Smooth muscle cell (in vitro differentiated cells): ENCODE measurements at regions not wholly inside any gene's neighbourhood (a gene's known extent, or its start where the extent isn't known, plus 50 kb on each side); places are given as distances from the start of the nearest gene placed in this dataset.
"Not testable (repeated sequence)": the region's sequence is repeated elsewhere in the genome, so short reads cannot be mapped to it uniquely, and the experiment has no call there.

Source experiments
- DNase-seq: peaks from one replicate; lab custom pipeline; 2025; ENCODE audit not compliant: unreplicated experiment; lab: John Stamatoyannopoulos, UW
- H2AFZ ChIP-seq: fragments of 200-600 bp; sonication (generic); 2 replicates; pipeline ENCODE4 v1.6.0; 2016; ENCODE audit warnings: antibody characterized with exemption, low read depth, mild to moderate bottlenecking
- H3F3A ChIP-seq: fragments of 200-600 bp; sonication (generic); 2 replicates; pipeline ENCODE4 v1.6.0; 2017; ENCODE audit warnings: antibody characterized with exemption, low read depth
- H3K27ac ChIP-seq: fragments of 200-600 bp; sonication (generic); 2 replicates; pipeline ENCODE4 v1.5.1; 2016; ENCODE audit warnings: low read depth, mild to moderate bottlenecking
- H3K27me3 ChIP-seq: fragments of 200-600 bp; sonication (generic); 2 replicates; pipeline ENCODE4 v1.6.1; 2016; ENCODE audit warnings: low read depth, mild to moderate bottlenecking
- H3K36me3 ChIP-seq: fragments of 200-600 bp; sonication (generic); 2 replicates; pipeline ENCODE4 v1.5.1; 2016; ENCODE audit warnings: low read depth
- H3K4me1 ChIP-seq: fragments of 200-600 bp; sonication (generic); 2 replicates; pipeline ENCODE4 v1.5.1; 2016; ENCODE audit warnings: low read depth
- H3K4me2 ChIP-seq: fragments of 200-600 bp; sonication (generic); 2 replicates; pipeline ENCODE4 v1.6.0; 2016; ENCODE audit warnings: mild to moderate bottlenecking
- H3K4me3 ChIP-seq: fragments of 200-600 bp; sonication (generic); 2 replicates; pipeline ENCODE4 v1.5.1; 2016; ENCODE audit warnings: mild to moderate bottlenecking
- H3K79me2 ChIP-seq: fragments of 200-600 bp; sonication (generic); 2 replicates; pipeline ENCODE4 v1.6.0; 2016; ENCODE audit warnings: low read depth, mild to moderate bottlenecking
- H3K9ac ChIP-seq: fragments of 200-600 bp; sonication (generic); 2 replicates; pipeline ENCODE4 v1.6.0; 2016; ENCODE audit warnings: low read depth
- H3K9me3 ChIP-seq: fragments of 200-600 bp; sonication (generic); replicated peaks from 2 replicates; pipeline ENCODE4 v1.5.1; 2016; ENCODE audit warnings: low read depth
- H4K20me1 ChIP-seq: fragments of 200-600 bp; sonication (generic); 2 replicates; pipeline ENCODE4 v1.6.0; 2016; ENCODE audit warnings: low read depth
- WGBS: methylation state at CpG from one replicate; pipeline ENCODE4 v1.1.7; 2016; ENCODE audit warnings: low lambda C conversion rate; 5-methylcytosine and 5-hydroxymethylcytosine counted together
- TF ChIP-seq, protein P1 (sequence below): fragments of 200-600 bp; sonication (generic); IDR thresholded peaks from 2 replicates; pipeline ENCODE4 v1.5.1; 2017; ENCODE audit warnings: borderline replicate concordance, mild to moderate bottlenecking, antibody characterized with exemption; ENCODE audit not compliant: insufficient read depth, poor library complexity, severe bottlenecking

DNA sequence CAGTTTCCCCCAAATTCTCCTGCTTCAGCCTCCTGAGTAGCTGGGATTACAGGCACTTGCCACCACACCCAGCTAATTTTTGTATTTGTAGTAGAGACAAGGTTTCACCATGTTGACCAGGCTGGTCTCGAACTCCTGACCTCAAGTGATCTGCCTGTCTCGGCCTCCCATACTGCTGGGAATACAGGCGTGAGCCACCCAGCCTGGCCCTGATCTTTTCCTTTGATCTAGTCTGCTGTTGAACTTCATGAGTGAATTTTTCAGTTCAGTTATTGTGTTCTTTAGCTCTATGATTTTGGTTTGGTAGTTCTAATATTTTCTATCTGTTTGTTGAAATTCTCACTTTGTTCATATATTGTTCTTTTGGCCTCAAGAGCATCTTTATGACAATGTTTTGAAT lies 83.4 kb upstream of the RAP2C start:
- not testable (repeated sequence) for H2AFZ ChIP-seq, H3K79me2 ChIP-seq, H3K27ac ChIP-seq, H3K4me1 ChIP-seq, H3K4me2 ChIP-seq, H3K4me3 ChIP-seq, H3K27me3 ChIP-seq, H3K36me3 ChIP-seq, H3F3A ChIP-seq, H4K20me1 ChIP-seq, H3K9ac ChIP-seq, DNase-seq
- WGBS, result 77% methylated on average over 3 of the region's 3 CpGs
- peaks cover 12% of the 10 kb centered on the region for H3K9me3 ChIP-seq

- Histone ChIP-seq H2AFZ (no peak overlapping the region), H3K4me3 (no peak overlapping the region), H3K27ac (no peak overlapping the region), H3F3A (no peaks in the 10 kb centered on the region), H3K4me1 (no peaks in the 10 kb centered on the region), H3K9me3 (no peaks in the 10 kb centered on the region), H3K36me3 (no peaks in the 10 kb centered on the region), H3K27me3 (no peaks in the 10 kb centered on the region), H3K79me2 (no peaks in the 10 kb centered on the region), H3K4me2 (no peak overlapping the region), H3K9ac (no peak overlapping the region), H4K20me1 (no peaks in the 10 kb centered on the region)
- 90% methylated on average over 2 of the region's 2 CpGs for WGBS
- no peak for DNase-seq
- TF ChIP-seq, protein P1, sequence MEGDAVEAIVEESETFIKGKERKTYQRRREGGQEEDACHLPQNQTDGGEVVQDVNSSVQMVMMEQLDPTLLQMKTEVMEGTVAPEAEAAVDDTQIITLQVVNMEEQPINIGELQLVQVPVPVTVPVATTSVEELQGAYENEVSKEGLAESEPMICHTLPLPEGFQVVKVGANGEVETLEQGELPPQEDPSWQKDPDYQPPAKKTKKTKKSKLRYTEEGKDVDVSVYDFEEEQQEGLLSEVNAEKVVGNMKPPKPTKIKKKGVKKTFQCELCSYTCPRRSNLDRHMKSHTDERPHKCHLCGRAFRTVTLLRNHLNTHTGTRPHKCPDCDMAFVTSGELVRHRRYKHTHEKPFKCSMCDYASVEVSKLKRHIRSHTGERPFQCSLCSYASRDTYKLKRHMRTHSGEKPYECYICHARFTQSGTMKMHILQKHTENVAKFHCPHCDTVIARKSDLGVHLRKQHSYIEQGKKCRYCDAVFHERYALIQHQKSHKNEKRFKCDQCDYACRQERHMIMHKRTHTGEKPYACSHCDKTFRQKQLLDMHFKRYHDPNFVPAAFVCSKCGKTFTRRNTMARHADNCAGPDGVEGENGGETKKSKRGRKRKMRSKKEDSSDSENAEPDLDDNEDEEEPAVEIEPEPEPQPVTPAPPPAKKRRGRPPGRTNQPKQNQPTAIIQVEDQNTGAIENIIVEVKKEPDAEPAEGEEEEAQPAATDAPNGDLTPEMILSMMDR, result no peak
These were observed 75.7 kb upstream of the RAP2C start for GRCh38 chrX:132294776-132295495.

- WGBS, result 75% methylated on average over 1 of the region's 1 CpG
- no peaks in the 10 kb centered on the region for H4K20me1 ChIP-seq
- DNase-seq, result no peak
- H3K9me3 ChIP-seq, result no peaks in the 10 kb centered on the region
- H3K9ac ChIP-seq, result no peak overlapping the region
- TF ChIP-seq, protein P1, result no peak
- H3K4me1 ChIP-seq, result no peaks in the 10 kb centered on the region
- H3K36me3 ChIP-seq, result no peaks in the 10 kb centered on the region
- no peak overlapping the region for H3K27ac ChIP-seq
- H3K27me3 ChIP-seq, result no peaks in the 10 kb centered on the region
- no peaks in the 10 kb centered on the region for H3K79me2 ChIP-seq
- H3K4me3 ChIP-seq, result no peak overlapping the region
- no peaks in the 10 kb centered on the region for H3F3A ChIP-seq
- no peak overlapping the region for H2AFZ ChIP-seq
- H3K4me2 ChIP-seq, result no peak overlapping the region
These were observed 74.9 kb upstream of the RAP2C start for GRCh38 chrX:132294192-132294591.

DNA sequence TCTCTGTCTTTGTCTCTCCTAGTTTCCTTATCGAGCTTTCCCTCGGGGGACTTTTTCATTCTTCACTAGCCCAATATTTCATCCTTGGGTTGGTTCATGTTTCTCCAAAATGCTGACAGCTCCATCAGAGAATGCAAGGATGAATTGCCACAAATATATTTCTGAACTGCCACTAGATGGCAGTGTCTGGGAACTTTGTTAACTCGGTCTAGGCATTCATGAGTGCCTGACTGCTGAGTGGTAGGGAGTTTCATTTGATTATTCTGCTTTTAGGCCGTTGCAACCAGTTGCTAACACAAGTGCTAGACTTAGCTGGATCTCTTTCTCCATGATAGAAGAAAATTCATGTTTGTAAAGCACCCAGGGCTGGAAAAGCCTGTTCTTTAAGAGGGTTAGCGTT lies 73.5 kb upstream of the RAP2C start:
- H3K4me2 ChIP-seq, result peak overlapping the region; percentile 16
- TF ChIP-seq, protein P1, result peak; percentile 52
- no peak overlapping the region for H3K27ac ChIP-seq
- H3K4me3 ChIP-seq, result no peak overlapping the region
- H3K9me3 ChIP-seq, result no peaks in the 10 kb centered on the region
- H2AFZ ChIP-seq, result no peak overlapping the region
- no peaks in the 10 kb centered on the region for H3K79me2 ChIP-seq
- no peak overlapping the region for H3K9ac ChIP-seq
- no peak for DNase-seq
- no peaks in the 10 kb centered on the region for H3F3A ChIP-seq
- no peaks in the 10 kb centered on the region for H3K27me3 ChIP-seq
- H3K4me1 ChIP-seq, result no peaks in the 10 kb centered on the region
- 27% methylated on average over 5 of the region's 5 CpGs for whole genome bisulfite sequencing
- H3K36me3 ChIP-seq, result no peaks in the 10 kb centered on the region
- no peaks in the 10 kb centered on the region for H4K20me1 ChIP-seq
